T-helper 2 cell treated with Interferon-gamma antibody and Interleukin-4, amounts not matched to agents 100 ng/mL and 5 ng/mL, for 36 hours (primary cell): ENCODE measurements at regions not wholly inside any gene's neighbourhood (a gene's known extent, or its start where the extent isn't known, plus 50 kb on each side); places are given as distances from the start of the nearest gene placed in this dataset.

ENCODE experiments used
- intact Hi-C: fragments of 100-400 bp; cut with micrococcal nuclease; formaldehyde crosslinking; loops from one replicate; pipeline ENCODE4 v1.15.1; 2023

- intact Hi-C loops = no loop called here
Observed at GRCh38 chr14:96638041-96638855, 136.1 kb downstream of the PAPOLA start.

DNA sequence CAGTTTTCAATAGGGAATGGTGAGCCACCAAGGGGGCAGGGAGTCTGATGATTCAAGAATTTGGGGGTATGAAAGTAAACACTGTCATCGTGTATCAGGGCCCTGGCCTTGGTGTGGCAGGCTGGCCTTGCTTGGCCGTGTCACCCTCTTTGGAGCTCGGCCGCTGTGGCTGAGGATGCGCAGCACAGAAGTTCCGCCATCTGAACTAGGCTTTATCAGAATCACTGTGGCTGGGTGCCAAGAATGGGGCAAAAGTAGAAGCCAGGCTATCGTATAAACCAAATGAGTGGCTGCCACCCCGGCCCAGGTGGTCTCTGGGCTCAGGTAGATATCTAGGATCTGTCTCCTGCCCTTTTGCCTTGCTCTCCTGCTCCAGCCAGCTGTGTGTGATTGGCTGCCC is 137.4 kb downstream of the PAPOLA start:
- intact Hi-C loops = no loop called here

DNA sequence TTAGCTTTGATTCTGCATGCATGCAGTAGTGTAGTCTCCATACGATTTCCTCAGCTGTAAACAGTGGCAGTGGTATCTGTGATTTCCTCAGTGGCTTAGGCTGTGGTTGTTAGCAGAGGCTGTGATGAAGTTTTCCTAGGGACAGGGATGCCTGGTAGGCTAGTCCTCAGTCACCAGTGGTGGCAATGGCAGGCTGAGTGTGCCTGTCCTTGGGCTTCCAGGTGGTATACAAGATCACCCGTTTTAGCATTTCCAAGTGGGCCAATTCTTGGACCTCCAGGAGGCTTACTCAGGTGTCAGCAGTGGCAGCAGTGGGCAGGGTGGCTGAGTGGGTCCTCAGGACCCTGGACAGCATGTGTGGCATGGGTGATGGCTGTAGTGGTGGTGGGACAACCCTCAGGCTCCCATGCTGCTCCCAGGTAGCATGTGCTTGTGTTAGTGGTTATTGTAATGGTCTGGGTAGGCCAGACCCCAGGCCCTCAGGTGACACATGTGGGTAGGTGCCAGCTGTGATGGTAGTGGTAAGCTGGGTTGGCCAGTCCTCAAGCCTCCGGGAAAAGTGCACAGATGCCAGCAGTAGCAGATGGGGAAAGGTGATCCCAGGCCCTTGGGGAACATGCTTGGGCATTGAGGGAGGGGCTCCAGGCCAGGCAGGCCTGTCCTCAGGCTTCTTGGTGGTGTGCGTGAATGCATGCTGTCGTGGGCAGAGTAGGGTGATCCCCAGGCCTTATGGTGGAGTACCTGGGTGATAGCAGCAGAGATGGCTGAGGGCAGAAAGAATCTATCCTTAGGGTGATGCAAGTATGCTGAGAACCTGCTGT is 146.5 kb downstream of the PAPOLA start:
- intact Hi-C loops = no loop called here

GRCh38 chr14:96649327-96649601 is 147.1 kb downstream of the PAPOLA start:
- intact Hi-C loops = no loop called here

- intact Hi-C loops = no loop called here
Observed at GRCh38 chr14:96653597-96653996, 143.6 kb upstream of the VRK1 start.

GRCh38 chr14:96658611-96659010 is 138.6 kb upstream of the VRK1 start:
- intact Hi-C loops = no loop called here

DNA sequence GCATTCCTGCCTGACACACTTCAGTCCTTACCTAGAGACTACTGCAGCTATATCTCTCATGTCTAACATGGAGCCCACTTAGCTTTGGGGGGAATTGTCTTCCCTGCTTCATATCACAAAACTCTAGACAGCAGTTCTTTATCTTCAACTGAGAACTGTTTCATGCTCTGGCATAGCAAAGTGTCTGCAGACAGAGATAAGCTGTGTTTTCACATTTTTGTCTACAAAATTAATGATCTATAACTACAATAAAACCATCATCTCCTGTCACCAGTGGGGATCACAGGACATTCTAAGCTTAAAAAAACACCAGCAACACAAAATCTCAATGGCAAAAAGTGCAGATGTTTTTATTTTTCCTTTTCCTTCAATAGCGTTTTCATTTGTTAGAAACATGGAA is 137.1 kb upstream of the VRK1 start:
- intact Hi-C loops = no loop called here

GRCh38 chr14:96660667-96661066 is 136.5 kb upstream of the VRK1 start:
- intact Hi-C loops = no loop called here

- intact Hi-C loops = no loop called here
Observed at GRCh38 chr14:96661244-96661969, 135.8 kb upstream of the VRK1 start.

- intact Hi-C loops = no loop called here
Observed at GRCh38 chr14:96662116-96662970, 134.8 kb upstream of the VRK1 start.

GRCh38 chr14:96663076-96663475 is 134.1 kb upstream of the VRK1 start:
- intact Hi-C loops = no loop called here

- intact Hi-C loops = no loop called here
Observed at GRCh38 chr14:96663491-96664067, 133.6 kb upstream of the VRK1 start.

DNA sequence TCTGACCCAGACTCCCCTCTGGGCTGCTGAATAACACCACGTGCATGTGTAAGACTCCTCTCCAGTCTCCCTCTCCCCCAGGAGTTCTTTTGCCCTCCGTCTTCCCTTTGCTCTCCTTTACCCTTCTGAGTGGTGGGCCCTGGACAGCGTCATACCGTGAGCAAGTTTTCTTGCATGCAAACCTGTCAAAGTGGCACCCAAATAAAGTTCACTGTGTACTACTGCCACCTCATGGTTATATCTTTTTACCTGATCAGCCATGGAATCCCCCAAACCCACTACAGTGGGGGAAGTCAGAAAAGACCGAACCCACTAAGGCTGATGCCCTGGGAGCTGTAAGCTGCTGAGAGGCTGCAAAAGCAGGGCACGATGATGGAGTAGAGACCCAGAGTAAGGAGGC is 131.1 kb upstream of the VRK1 start:
- intact Hi-C loops = no loop called here

DNA sequence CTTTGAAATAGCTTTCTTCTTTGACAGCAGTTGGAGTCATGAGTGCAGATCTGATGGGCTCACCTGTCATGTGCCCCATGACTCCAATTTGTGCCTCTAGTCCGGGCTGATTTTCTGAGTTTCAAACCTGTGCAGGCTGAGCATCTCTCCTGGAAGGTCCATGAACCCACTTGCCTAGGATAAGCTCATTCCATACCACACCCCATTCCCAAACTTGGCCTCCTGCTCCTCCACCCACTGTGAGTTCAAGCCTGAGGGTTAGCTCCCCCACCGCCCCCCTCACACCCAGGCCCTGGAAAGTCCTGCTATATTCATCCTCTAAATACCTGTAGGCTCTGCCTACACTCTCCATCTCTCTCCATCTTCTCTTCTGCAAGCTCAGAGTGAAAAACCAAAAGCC is 126.8 kb upstream of the VRK1 start:
- intact Hi-C loops = no loop called here

DNA sequence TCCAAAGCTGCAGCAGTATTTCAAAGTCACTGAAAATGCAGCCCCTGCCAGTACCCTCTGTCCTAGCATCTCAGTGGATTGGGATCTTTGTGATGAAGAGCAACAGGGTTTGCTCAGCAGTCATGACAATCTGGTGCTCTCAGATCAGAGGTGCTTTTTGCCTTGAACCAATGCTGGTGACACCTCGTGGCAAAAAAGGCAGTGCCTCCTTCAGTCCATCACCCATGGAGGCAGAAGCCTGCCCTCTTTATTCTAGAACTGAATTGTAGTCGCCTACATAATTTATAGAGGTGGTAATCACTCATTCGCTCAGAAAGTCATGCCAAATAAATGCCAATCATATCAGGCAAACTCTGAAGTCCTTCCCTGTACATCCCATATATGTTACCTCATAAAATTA is 126.0 kb upstream of the VRK1 start:
- intact Hi-C loops = no loop called here

GRCh38 chr14:96673706-96674105 is 123.5 kb upstream of the VRK1 start:
- intact Hi-C loops = no loop called here

- intact Hi-C loops = no loop called here
Observed at GRCh38 chr14:96674121-96674520, 123.1 kb upstream of the VRK1 start.

DNA sequence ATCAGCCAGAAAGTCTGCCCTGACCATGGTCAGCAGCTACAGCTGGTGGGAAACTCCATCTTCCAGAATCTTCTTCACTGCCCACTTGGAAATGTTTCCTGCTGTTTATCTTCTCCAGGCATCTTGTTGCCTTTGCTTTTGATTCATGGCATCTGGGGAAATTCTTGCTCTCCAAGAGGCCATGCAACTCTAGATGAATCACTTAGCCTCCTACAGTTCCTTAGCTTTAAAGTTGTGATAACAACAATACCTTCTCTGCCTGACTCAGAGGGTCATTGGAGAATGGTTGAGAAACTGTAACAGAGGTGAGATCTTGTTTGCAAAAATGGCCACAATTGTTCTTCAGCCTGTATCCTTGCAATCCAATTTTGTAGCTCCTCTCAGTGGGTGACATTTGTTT is 121.0 kb upstream of the VRK1 start:
- intact Hi-C loops = no loop called here

- intact Hi-C loops = no loop called here
Observed at GRCh38 chr14:96681829-96682228, 115.4 kb upstream of the VRK1 start.

DNA sequence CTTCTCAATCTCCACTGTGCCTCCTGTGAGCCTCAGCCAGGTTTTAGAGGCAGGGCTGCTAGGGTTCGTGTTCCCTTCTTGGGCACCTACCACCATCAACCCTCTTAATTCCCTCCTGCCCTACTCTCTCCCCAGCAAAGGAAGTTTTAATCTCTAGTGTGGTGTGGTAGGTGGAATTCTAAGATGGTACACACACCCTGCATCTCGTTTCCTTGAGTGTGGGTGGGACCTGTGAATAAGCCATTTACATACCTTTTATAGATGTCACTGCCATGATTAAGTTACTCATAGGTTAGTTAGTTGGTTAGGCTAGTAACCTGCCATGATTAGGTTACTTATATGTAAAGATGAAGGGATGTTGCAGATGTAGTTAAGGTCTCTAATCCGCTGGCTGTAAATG is 114.8 kb upstream of the VRK1 start:
- intact Hi-C loops = no loop called here
